ENCODE measurements at regions not wholly inside any gene's neighbourhood (a gene's known extent, or its start where the extent isn't known, plus 50 kb on each side); places are given as distances from the start of the nearest gene placed in this dataset.

- no peaks in the 10 kb centered on the region for H3K9me3 ChIP-seq (ENCODE audit: control insufficient read depth in 4 of 4, low read length in 3 of 4)
- H3K4me3 ChIP-seq (ENCODE audit: low read depth in 1 of 3, low read length in 3 of 3), result no peak overlapping the region
- no peaks in the 10 kb centered on the region for H3K36me3 ChIP-seq (ENCODE audit: control insufficient read depth in 4 of 4, insufficient read depth in 3 of 4, low read depth in 1 of 4, low read length in 3 of 4)
- no peaks in the 10 kb centered on the region for H3K27me3 ChIP-seq (ENCODE audit: control insufficient read depth in 4 of 4, insufficient read depth in 4 of 4, low read length in 3 of 4)
- no peak overlapping the region for H3K27ac ChIP-seq (ENCODE audit: low read depth in 1 of 2, low read length in 2 of 2)
- no peaks in the 10 kb centered on the region for H3K4me1 ChIP-seq (ENCODE audit: control insufficient read depth in 4 of 4, insufficient read depth in 4 of 4, low read length in 3 of 4)
- no peak for DNase-seq (ENCODE audit: low spot score)
- no peak overlapping the region for H3K9ac ChIP-seq (ENCODE audit: low read depth in 1 of 2, low read length in 2 of 2)
- TF ChIP-seq FOXA2 (IDR thresholded peaks at IDR 0.05) (no peak), JUND (IDR thresholded peaks at IDR 0.05) (no peak), TAF1 (conservative IDR thresholded peaks at IDR 0.05) (no peak), CTCF (IDR thresholded peaks at IDR 0.05; ENCODE audit: low read depth, low read length, missing input control) (no peak), HNF4A (conservative IDR thresholded peaks at IDR 0.05) (no peak), RXRA (IDR thresholded peaks at IDR 0.05) (no peak), YY1 (IDR thresholded peaks at IDR 0.05) (no peak)
Observed at GRCh38 chr9:116039893-116040292, 113.7 kb upstream of the PAPPA start.

GRCh38 chr9:116042321-116042720 lies 111.3 kb upstream of the PAPPA start:
- Histone ChIP-seq H3K27me3 (ENCODE audit: control insufficient read depth in 4 of 4, insufficient read depth in 4 of 4, low read length in 3 of 4) (no peaks in the 10 kb centered on the region), H3K4me3 (ENCODE audit: low read depth in 1 of 3, low read length in 3 of 3) (no peak overlapping the region), H3K9ac (ENCODE audit: low read depth in 1 of 2, low read length in 2 of 2) (no peak overlapping the region), H3K9me3 (ENCODE audit: control insufficient read depth in 4 of 4, low read length in 3 of 4) (no peaks in the 10 kb centered on the region), H3K27ac (ENCODE audit: low read depth in 1 of 2, low read length in 2 of 2) (no peak overlapping the region), H3K36me3 (ENCODE audit: control insufficient read depth in 4 of 4, insufficient read depth in 3 of 4, low read depth in 1 of 4, low read length in 3 of 4) (no peaks in the 10 kb centered on the region), H3K4me1 (ENCODE audit: control insufficient read depth in 4 of 4, insufficient read depth in 4 of 4, low read length in 3 of 4) (no peaks in the 10 kb centered on the region)
- no peak for DNase-seq (ENCODE audit: low spot score)
- TF ChIP-seq GABPA (IDR thresholded peaks at IDR 0.05 in 1 of 2, conservative IDR thresholded peaks at IDR 0.05 in 1 of 2) (no peak), RXRA (IDR thresholded peaks at IDR 0.05) (no peak), CTCF (IDR thresholded peaks at IDR 0.05; ENCODE audit: low read depth, low read length, missing input control) (no peak), RAD21 (IDR thresholded peaks at IDR 0.05) (no peak), SP1 (IDR thresholded peaks at IDR 0.05) (no peak), TAF1 (conservative IDR thresholded peaks at IDR 0.05) (no peak), FOXA1 (IDR thresholded peaks at IDR 0.05) (no peak)
- TF ChIP-seq, protein P1, sequence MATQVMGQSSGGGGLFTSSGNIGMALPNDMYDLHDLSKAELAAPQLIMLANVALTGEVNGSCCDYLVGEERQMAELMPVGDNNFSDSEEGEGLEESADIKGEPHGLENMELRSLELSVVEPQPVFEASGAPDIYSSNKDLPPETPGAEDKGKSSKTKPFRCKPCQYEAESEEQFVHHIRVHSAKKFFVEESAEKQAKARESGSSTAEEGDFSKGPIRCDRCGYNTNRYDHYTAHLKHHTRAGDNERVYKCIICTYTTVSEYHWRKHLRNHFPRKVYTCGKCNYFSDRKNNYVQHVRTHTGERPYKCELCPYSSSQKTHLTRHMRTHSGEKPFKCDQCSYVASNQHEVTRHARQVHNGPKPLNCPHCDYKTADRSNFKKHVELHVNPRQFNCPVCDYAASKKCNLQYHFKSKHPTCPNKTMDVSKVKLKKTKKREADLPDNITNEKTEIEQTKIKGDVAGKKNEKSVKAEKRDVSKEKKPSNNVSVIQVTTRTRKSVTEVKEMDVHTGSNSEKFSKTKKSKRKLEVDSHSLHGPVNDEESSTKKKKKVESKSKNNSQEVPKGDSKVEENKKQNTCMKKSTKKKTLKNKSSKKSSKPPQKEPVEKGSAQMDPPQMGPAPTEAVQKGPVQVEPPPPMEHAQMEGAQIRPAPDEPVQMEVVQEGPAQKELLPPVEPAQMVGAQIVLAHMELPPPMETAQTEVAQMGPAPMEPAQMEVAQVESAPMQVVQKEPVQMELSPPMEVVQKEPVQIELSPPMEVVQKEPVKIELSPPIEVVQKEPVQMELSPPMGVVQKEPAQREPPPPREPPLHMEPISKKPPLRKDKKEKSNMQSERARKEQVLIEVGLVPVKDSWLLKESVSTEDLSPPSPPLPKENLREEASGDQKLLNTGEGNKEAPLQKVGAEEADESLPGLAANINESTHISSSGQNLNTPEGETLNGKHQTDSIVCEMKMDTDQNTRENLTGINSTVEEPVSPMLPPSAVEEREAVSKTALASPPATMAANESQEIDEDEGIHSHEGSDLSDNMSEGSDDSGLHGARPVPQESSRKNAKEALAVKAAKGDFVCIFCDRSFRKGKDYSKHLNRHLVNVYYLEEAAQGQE (IDR thresholded peaks at IDR 0.05), result no peak
- TF ChIP-seq, protein P2, sequence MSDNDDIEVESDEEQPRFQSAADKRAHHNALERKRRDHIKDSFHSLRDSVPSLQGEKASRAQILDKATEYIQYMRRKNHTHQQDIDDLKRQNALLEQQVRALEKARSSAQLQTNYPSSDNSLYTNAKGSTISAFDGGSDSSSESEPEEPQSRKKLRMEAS (IDR thresholded peaks at IDR 0.05), result no peak
- WGBS, result 85% methylated on average over 2 of the region's 2 CpGs

All from liver (tissue), 8 donors.